BJ (cell line): ENCODE measurements at regions not wholly inside any gene's neighbourhood (a gene's known extent, or its start where the extent isn't known, plus 50 kb on each side); places are given as distances from the start of the nearest gene placed in this dataset.

Experiments used
- CTCF ChIA-PET: fragments of 350-600 bp; formaldehyde crosslinking; extraction: SDS; loops from one replicate; lab custom pipeline; 2021; ENCODE audit warnings: antibody characterized with exemption, inconsistent platforms; lab: Yijun Ruan, JAX
- POLR2A ChIA-PET: fragments of 300-600 bp; sonication (Branson Sonifier 250); formaldehyde crosslinking; extraction: SDS; loops from one replicate; lab custom pipeline; 2021; ENCODE audit warnings: antibody characterized with exemption; lab: Charles Lee
- DNase-seq: peaks from one replicate; pipeline ENCODE4 v3.0.0-alpha.2; 2011; ENCODE audit warnings: low read depth
- H3K27me3 ChIP-seq: 2 replicates; pipeline ENCODE4 v1.6.0; 2011; ENCODE audit warnings: low read length; ENCODE audit not compliant: control insufficient read depth, insufficient read depth
- H3K36me3 ChIP-seq: 2 replicates; pipeline ENCODE4 v1.5.1; 2011; ENCODE audit warnings: low read length; ENCODE audit not compliant: control insufficient read depth, insufficient read depth
- H3K4me3 ChIP-seq: 2 replicates; pipeline ENCODE4 v1.5.1; 2011; ENCODE audit warnings: low read depth, mild to moderate bottlenecking, control low read depth, low read length
- CTCF ChIP-seq: IDR thresholded peaks from 2 replicates; pipeline ENCODE4 v1.5.1; 2011; ENCODE audit warnings: low read depth, mild to moderate bottlenecking, control low read depth, inconsistent platforms, low read length, moderate library complexity; ENCODE audit not compliant: insufficient read depth

GRCh38 chr3:10762611-10763247, 53.3 kb upstream of the SLC6A11 start:
- ChIA-PET CTCF (no interaction called here), POLR2A (no interaction called here)
- no peak for DNase-seq
- Histone ChIP-seq H3K4me3 (no peak overlapping the region), H3K36me3 (no peaks in the 10 kb centered on the region), H3K27me3 (no peaks in the 10 kb centered on the region)
- TF ChIP-seq CTCF = no peak

- H3K27me3 ChIP-seq = no peaks in the 10 kb centered on the region
Observed at GRCh38 chr3:10763248-10763620, 52.8 kb upstream of the SLC6A11 start.

DNA sequence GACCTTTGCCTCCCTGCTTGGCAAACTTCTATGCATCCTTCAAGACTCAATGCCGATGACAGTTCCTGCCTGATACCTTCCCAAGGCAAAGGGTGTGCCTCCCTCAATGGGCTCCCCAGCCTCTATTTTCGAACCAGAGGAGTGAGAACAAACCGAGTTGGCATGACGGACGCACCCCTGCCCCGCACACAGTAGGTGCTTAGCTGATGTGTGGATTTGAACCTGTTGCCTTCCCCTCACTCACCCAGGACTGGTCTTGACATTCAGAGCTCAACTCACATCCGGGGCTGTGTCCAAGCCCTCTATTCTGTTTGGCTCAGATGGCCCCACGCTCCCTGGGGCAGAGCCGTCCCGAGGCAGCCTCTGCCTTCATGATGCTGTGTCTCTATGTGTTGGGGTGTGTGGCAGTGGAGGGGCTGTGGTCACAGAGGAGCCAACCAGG, 52.2 kb upstream of the SLC6A11 start:
- Histone ChIP-seq H3K36me3 (no peaks in the 10 kb centered on the region), H3K4me3 (no peak overlapping the region), H3K27me3 (no peaks in the 10 kb centered on the region)
- POLR2A ChIA-PET = no interaction called here
- DNase-seq = no peak
- no peak for TF ChIP-seq CTCF
- CTCF ChIA-PET = interaction anchor here (1.0 kb wide), 1 partner anchor 296 kb away, joined by 3 read pairs; no protein-coding TSS in a partner anchor

More at GRCh38 chr3:10763248-10763620, 52.8 kb upstream of the SLC6A11 start:
- ChIA-PET CTCF (interaction anchor here (1.0 kb wide), 1 partner anchor 297 kb away, joined by 3 read pairs; no protein-coding TSS in a partner anchor), POLR2A (no interaction called here)
- DNase-seq = no peak
- Histone ChIP-seq H3K36me3 (no peaks in the 10 kb centered on the region), H3K4me3 (no peak overlapping the region)
- TF ChIP-seq CTCF = no peak

DNA sequence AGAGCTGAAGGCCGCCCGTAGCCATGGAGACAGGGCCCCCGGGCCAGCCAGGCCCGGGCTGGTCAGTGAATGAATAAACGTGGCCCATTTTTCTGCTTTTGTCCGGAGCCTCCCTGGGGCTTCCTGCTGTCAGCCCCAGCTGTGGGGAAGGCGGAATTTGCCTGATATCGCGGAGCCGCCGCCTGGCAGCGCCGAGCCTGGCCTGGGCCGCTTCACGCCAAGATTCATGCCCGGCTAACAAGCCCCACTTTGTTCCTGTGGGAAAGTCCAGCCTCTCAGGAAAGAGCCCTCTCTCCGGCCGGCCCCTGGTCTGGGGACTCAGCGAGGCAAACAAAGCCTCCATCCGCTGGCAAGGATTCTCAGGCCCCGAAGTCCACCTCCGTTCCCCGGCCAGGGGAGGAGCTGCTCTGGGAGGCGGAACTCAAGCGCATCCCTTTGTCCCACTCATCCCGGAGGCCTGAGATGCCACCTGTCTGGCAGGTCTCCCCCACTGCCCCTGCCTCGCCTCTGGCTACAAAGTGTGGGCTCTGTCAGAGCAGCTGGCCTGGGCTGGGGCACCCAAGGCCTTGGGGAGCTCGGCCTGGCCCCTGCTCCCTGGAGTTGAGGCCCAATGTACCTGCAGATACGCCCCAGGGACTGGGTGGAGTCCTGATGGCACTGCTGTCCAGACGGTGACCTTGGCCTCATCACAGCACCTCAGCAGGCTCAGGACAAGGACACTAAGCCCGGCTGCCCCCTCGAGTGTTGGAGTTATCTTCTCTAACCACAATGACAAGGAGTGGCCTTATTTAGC, 51.6 kb upstream of the SLC6A11 start:
- no peak for TF ChIP-seq CTCF
- DNase-seq = no peak
- H3K36me3 ChIP-seq = no peaks in the 10 kb centered on the region
- ChIA-PET POLR2A (no interaction called here), CTCF (interaction anchor here (1.0 kb wide), 1 partner anchor 296 kb away, joined by 3 read pairs; no protein-coding TSS in a partner anchor)
- no peaks in the 10 kb centered on the region for H3K27me3 ChIP-seq
- H3K4me3 ChIP-seq = no peak overlapping the region

- Histone ChIP-seq H3K27me3 (no peaks in the 10 kb centered on the region), H3K4me3 (no peak overlapping the region), H3K36me3 (no peaks in the 10 kb centered on the region)
- ChIA-PET POLR2A (no interaction called here), CTCF (interaction anchor here (3.6 kb wide), 1 partner anchor 8 kb away, joined by 16 read pairs; no protein-coding TSS in a partner anchor)
- no peak for DNase-seq
- TF ChIP-seq CTCF = no peak
Observed at GRCh38 chr3:10766049-10766705, 49.9 kb upstream of the SLC6A11 start.
